ENCODE measurements at regions not wholly inside any gene's neighbourhood (a gene's known extent, or its start where the extent isn't known, plus 50 kb on each side); places are given as distances from the start of the nearest gene placed in this dataset.
"Not testable (repeated sequence)": the region's sequence is repeated elsewhere in the genome, so short reads cannot be mapped to it uniquely, and the experiment has no call there.

DNA sequence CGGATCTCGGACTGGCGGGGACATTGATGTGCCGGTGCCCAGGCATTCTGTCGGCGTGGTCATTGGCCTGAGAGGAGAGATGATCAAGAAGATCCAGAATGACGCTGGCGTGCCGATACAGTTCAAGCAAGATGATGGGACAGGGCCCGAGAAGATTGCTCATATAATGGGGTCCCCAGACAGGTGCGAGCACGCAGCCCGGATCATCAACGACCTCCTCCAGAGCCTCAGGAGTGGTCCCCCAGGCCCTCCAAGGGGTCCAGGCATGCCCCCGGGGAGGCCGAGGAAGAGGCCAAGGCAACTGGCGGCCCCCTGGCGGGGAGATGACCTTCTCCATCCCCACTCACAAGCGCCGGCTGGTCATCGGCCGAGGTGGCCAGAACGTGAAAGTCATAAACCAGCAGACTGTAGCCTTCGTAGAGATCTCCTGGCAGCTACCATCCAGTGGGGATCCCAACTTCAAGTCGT, 106.5 kb upstream of the MTAP start:
- Histone ChIP-seq H3K9ac (ENCODE audit: low read depth, low read length) (no peak overlapping the region), H3K36me3 (ENCODE audit: insufficient read depth, low read length) (no peaks in the 10 kb centered on the region), H3K9me3 (ENCODE audit: insufficient read depth, low read depth, low read length) (no peaks in the 10 kb centered on the region), H3K4me3 (ENCODE audit: low read length) (no peak overlapping the region), H3K4me1 (ENCODE audit: insufficient read depth, low read length) (no peaks in the 10 kb centered on the region), H3K27ac (ENCODE audit: low read depth, low read length) (no peak overlapping the region), H3K27me3 (ENCODE audit: insufficient read depth, low read length) (0 out of 2 replicates have a peak, but pooled peaks cover 4% of the 10 kb centered on the region)
- 97% methylated on average over 25 of the region's 25 CpGs for WGBS

- H3K27me3 ChIP-seq (ENCODE audit: insufficient read depth, low read length): 0 out of 2 replicates have a peak, but pooled peaks cover 4% of the 10 kb centered on the region
- no peak overlapping the region for H3K27ac ChIP-seq (ENCODE audit: low read depth, low read length)
- H3K4me3 ChIP-seq (ENCODE audit: low read length): no peak overlapping the region
- H3K9me3 ChIP-seq (ENCODE audit: insufficient read depth, low read depth, low read length): no peaks in the 10 kb centered on the region
- 91% methylated on average over 28 of the region's 28 CpGs for WGBS
- H3K9ac ChIP-seq (ENCODE audit: low read depth, low read length): no peak overlapping the region
- no peaks in the 10 kb centered on the region for H3K36me3 ChIP-seq (ENCODE audit: insufficient read depth, low read length)
- no peaks in the 10 kb centered on the region for H3K4me1 ChIP-seq (ENCODE audit: insufficient read depth, low read length)
These were observed 106.0 kb upstream of the MTAP start for GRCh38 chr9:21696411-21696871.

DNA sequence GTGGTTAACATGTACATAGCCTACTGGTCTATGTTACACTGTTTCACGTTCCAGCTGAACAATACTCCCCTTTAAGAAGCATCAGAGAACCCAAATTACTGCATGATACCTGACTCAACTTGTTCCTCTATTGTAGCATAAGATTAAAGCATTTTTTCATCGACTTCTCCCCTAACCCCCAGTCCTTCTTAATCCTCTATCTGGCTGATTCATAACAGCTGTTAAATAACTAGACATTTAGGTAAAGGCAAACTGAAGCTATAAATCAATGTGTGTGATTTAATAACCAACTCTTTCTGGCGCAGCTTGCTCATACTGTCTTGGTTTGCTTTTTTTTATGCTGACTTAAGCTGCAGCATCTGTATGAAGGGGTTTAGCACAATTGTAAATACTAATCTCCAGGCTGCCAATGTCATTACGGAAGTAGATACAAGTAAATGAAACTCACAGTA, 94.2 kb upstream of the MTAP start:
- WGBS: 87% methylated on average over 4 of the region's 4 CpGs
- Histone ChIP-seq H3K4me1 (ENCODE audit: insufficient read depth, low read length) (peaks cover 15% of the 10 kb centered on the region), H3K27ac (ENCODE audit: low read depth, low read length) (no peak overlapping the region), H3K27me3 (ENCODE audit: insufficient read depth, low read length) (0 out of 2 replicates have a peak, but pooled peaks cover 2% of the 10 kb centered on the region), H3K36me3 (ENCODE audit: insufficient read depth, low read length) (no peaks in the 10 kb centered on the region), H3K4me3 (ENCODE audit: low read length) (no peak overlapping the region), H3K9me3 (ENCODE audit: insufficient read depth, low read depth, low read length) (no peaks in the 10 kb centered on the region), H3K9ac (ENCODE audit: low read depth, low read length) (no peak overlapping the region)

DNA sequence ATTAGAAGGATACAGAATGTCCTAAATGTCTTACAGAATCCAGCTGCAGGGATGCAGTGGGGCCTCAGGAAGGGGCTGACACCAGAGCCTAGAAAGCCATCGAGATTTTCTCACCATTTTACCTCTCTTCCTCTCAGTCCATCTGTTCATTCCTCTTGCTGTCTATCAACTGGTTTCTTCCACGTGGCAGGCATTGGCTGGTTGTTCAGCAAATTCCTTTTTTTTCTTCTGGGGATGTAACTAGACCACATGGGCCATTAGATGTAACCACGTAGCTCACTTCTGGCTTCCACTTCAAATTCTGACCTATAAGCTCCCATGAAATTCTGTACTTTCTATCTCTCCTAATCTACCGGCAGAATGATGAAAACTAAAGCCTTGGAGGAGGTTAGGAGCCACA, 93.6 kb upstream of the MTAP start:
- Histone ChIP-seq H3K27me3 (ENCODE audit: insufficient read depth, low read length) (0 out of 2 replicates have a peak, but pooled peaks cover 2% of the 10 kb centered on the region), H3K36me3 (ENCODE audit: insufficient read depth, low read length) (no peaks in the 10 kb centered on the region), H3K9ac (ENCODE audit: low read depth, low read length) (no peak overlapping the region), H3K9me3 (ENCODE audit: insufficient read depth, low read depth, low read length) (no peaks in the 10 kb centered on the region), H3K4me3 (ENCODE audit: low read length) (no peak overlapping the region), H3K27ac (ENCODE audit: low read depth, low read length) (no peak overlapping the region), H3K4me1 (ENCODE audit: insufficient read depth, low read length) (peaks cover 15% of the 10 kb centered on the region)
- 72% methylated on average over 3 of the region's 4 CpGs for WGBS

- 50% methylated on average over 4 of the region's 5 CpGs for WGBS
- Histone ChIP-seq H3K4me1 (ENCODE audit: insufficient read depth, low read length) (peaks cover 15% of the 10 kb centered on the region), H3K27me3 (ENCODE audit: insufficient read depth, low read length) (0 out of 2 replicates have a peak, but pooled peaks cover 2% of the 10 kb centered on the region), H3K9me3 (ENCODE audit: insufficient read depth, low read depth, low read length) (no peaks in the 10 kb centered on the region), H3K9ac (ENCODE audit: low read depth, low read length) (no peak overlapping the region), H3K27ac (ENCODE audit: low read depth, low read length) (no peak overlapping the region), H3K4me3 (ENCODE audit: low read length) (no peak overlapping the region), H3K36me3 (ENCODE audit: insufficient read depth, low read length) (no peaks in the 10 kb centered on the region)
These were observed 92.9 kb upstream of the MTAP start for GRCh38 chr9:21709464-21710058.

GRCh38 chr9:21710548-21711191, 91.8 kb upstream of the MTAP start:
- WGBS: 100% methylated on average over 3 of the region's 4 CpGs
- no peak overlapping the region for H3K4me3 ChIP-seq (ENCODE audit: low read length)
- H3K27ac ChIP-seq (ENCODE audit: low read depth, low read length): no peak overlapping the region

DNA sequence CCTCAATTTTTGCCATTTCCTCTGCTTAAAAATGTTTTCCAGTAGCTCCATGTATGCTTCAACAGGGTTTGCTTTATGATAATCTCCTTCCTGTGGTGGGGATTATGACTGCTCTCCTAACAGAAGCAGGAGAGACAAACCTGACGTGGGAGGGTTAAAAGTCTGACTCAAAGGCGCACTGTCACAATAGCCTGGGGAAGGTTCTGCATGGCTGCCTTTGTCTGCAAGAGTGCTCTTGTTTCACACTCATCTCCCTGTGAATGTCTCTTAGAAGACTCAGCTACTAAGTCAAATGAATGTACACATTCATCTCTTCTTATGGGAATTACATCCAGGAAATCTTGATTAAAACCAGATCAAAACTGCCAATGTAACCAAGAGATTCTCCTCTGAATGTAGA, 90.9 kb upstream of the MTAP start:
- H3K27ac ChIP-seq (ENCODE audit: low read depth, low read length): no peak overlapping the region
- no peak overlapping the region for H3K9ac ChIP-seq (ENCODE audit: low read depth, low read length)
- H3K4me1 ChIP-seq (ENCODE audit: insufficient read depth, low read length): peaks cover 15% of the 10 kb centered on the region
- H3K9me3 ChIP-seq (ENCODE audit: insufficient read depth, low read depth, low read length): no peaks in the 10 kb centered on the region
- no peak overlapping the region for H3K4me3 ChIP-seq (ENCODE audit: low read length)
- 16% methylated on average over 2 of the region's 2 CpGs for WGBS
- H3K27me3 ChIP-seq (ENCODE audit: insufficient read depth, low read length): 0 out of 2 replicates have a peak, but pooled peaks cover 2% of the 10 kb centered on the region
- H3K36me3 ChIP-seq (ENCODE audit: insufficient read depth, low read length): no peaks in the 10 kb centered on the region

More at GRCh38 chr9:21710548-21711191, 91.8 kb upstream of the MTAP start:
- H3K9ac ChIP-seq (ENCODE audit: low read depth, low read length): no peak overlapping the region
- peaks cover 15% of the 10 kb centered on the region for H3K4me1 ChIP-seq (ENCODE audit: insufficient read depth, low read length)
- no peaks in the 10 kb centered on the region for H3K9me3 ChIP-seq (ENCODE audit: insufficient read depth, low read depth, low read length)
- no peaks in the 10 kb centered on the region for H3K36me3 ChIP-seq (ENCODE audit: insufficient read depth, low read length)
- 0 out of 2 replicates have a peak, but pooled peaks cover 2% of the 10 kb centered on the region for H3K27me3 ChIP-seq (ENCODE audit: insufficient read depth, low read length)

- Histone ChIP-seq H3K27ac (ENCODE audit: low read depth, low read length) (no peak overlapping the region), H3K4me1 (ENCODE audit: insufficient read depth, low read length) (peaks cover 15% of the 10 kb centered on the region), H3K9ac (ENCODE audit: low read depth, low read length) (no peak overlapping the region), H3K36me3 (ENCODE audit: insufficient read depth, low read length) (no peaks in the 10 kb centered on the region), H3K9me3 (ENCODE audit: insufficient read depth, low read depth, low read length) (no peaks in the 10 kb centered on the region), H3K4me3 (ENCODE audit: low read length) (no peak overlapping the region), H3K27me3 (ENCODE audit: insufficient read depth, low read length) (peaks cover 20% of the 10 kb centered on the region)
- 47% methylated on average over 1 of the region's 1 CpG for WGBS
These were observed 87.0 kb upstream of the MTAP start for GRCh38 chr9:21715408-21715807.

DNA sequence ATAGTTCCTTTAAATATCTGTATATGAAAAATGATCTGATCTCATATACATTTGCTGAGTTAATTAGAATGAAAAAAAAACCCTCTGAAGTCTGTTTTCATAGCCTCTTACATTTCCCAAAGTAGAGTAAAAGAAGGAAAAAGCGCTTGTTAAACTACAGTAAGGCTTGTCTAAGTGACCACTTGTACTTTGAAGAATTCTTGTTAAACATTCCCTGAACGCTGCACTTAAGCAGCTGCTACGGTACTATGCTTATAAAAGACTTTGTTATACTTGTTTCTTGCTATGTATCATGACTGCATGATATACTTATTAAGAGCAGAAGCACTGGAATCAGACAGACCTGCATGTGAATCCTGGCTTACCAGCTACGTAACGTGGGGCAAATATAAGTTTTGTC, 81.7 kb upstream of the MTAP start:
- H3K9ac ChIP-seq (ENCODE audit: low read depth, low read length): no peak overlapping the region
- H3K4me3 ChIP-seq (ENCODE audit: low read length): no peak overlapping the region
- H3K9me3 ChIP-seq (ENCODE audit: insufficient read depth, low read depth, low read length): no peaks in the 10 kb centered on the region
- no peak overlapping the region for H3K27ac ChIP-seq (ENCODE audit: low read depth, low read length)
- no peaks in the 10 kb centered on the region for H3K36me3 ChIP-seq (ENCODE audit: insufficient read depth, low read length)
- no peaks in the 10 kb centered on the region for H3K4me1 ChIP-seq (ENCODE audit: insufficient read depth, low read length)
- H3K27me3 ChIP-seq (ENCODE audit: insufficient read depth, low read length): peaks cover 55% of the 10 kb centered on the region
- 85% methylated on average over 5 of the region's 5 CpGs for WGBS

GRCh38 chr9:21727411-21727810, 75.0 kb upstream of the MTAP start:
- not testable (repeated sequence) for H3K9ac ChIP-seq (ENCODE audit: low read depth, low read length); H3K36me3 ChIP-seq (ENCODE audit: insufficient read depth, low read length); H3K4me1 ChIP-seq (ENCODE audit: insufficient read depth, low read length); H3K9me3 ChIP-seq (ENCODE audit: insufficient read depth, low read depth, low read length); H3K4me3 ChIP-seq (ENCODE audit: low read length); H3K27ac ChIP-seq (ENCODE audit: low read depth, low read length)
- H3K27me3 ChIP-seq (ENCODE audit: insufficient read depth, low read length): peaks cover 50% of the 10 kb centered on the region
- 85% methylated on average over 9 of the region's 9 CpGs for WGBS

- H3K27ac ChIP-seq (ENCODE audit: low read depth, low read length): no peak overlapping the region
- H3K27me3 ChIP-seq (ENCODE audit: insufficient read depth, low read length): peaks cover 47% of the 10 kb centered on the region
- no peak overlapping the region for H3K9ac ChIP-seq (ENCODE audit: low read depth, low read length)
- 85% methylated on average over 5 of the region's 5 CpGs for WGBS
- no peak overlapping the region for H3K4me3 ChIP-seq (ENCODE audit: low read length)
- H3K9me3 ChIP-seq (ENCODE audit: insufficient read depth, low read depth, low read length): no peaks in the 10 kb centered on the region
- no peaks in the 10 kb centered on the region for H3K36me3 ChIP-seq (ENCODE audit: insufficient read depth, low read length)
- H3K4me1 ChIP-seq (ENCODE audit: insufficient read depth, low read length): no peaks in the 10 kb centered on the region
These were observed 73.7 kb upstream of the MTAP start for GRCh38 chr9:21728781-21729180.

Data from HUES64 (cell line).